Stimulated activated CD8-positive, alpha-beta memory T cell treated with anti-CD3 and anti-CD28 coated beads, Interleukin-2, amount 100 ng/mL, for 1 hour (primary cell): ENCODE measurements at regions not wholly inside any gene's neighbourhood (a gene's known extent, or its start where the extent isn't known, plus 50 kb on each side); places are given as distances from the start of the nearest gene placed in this dataset.

Experiments
- DNase-seq, 2 donors: peaks; one replicate each; pipeline ENCODE4 v3.0.0-alpha.2; 2020; ENCODE audit warnings: low read depth in 2 of 2

- DNase-seq = no peak
Measured at GRCh38 chr1:199279872-199280645, 641.2 kb downstream of the PTPRC start.

- DNase-seq = no peak
Measured at GRCh38 chr1:199282751-199283305, 644.0 kb downstream of the PTPRC start.

GRCh38 chr1:199283794-199284193, 645.0 kb downstream of the PTPRC start:
- DNase-seq = no peak

GRCh38 chr1:199287206-199287605, 648.4 kb downstream of the PTPRC start:
- no peak for DNase-seq

- no peak for DNase-seq
Measured at GRCh38 chr1:199287647-199288046, 648.8 kb downstream of the PTPRC start.

- no peak for DNase-seq
Measured at GRCh38 chr1:199290186-199290585, 651.3 kb downstream of the PTPRC start.

GRCh38 chr1:199291022-199291740, 652.3 kb downstream of the PTPRC start:
- no peak for DNase-seq

GRCh38 chr1:199292896-199293295, 654.1 kb downstream of the PTPRC start:
- DNase-seq = no peak

GRCh38 chr1:199295107-199295506, 656.3 kb downstream of the PTPRC start:
- no peak for DNase-seq

- DNase-seq = no peak
Measured at GRCh38 chr1:199297174-199297573, 658.3 kb downstream of the PTPRC start.

GRCh38 chr1:199297887-199298286, 659.0 kb downstream of the PTPRC start:
- DNase-seq = no peak

- DNase-seq = no peak
Measured at GRCh38 chr1:199298825-199299224, 660.0 kb downstream of the PTPRC start.

- DNase-seq = no peak
Measured at GRCh38 chr1:199301472-199302217, 662.8 kb downstream of the PTPRC start.

- DNase-seq = no peak
Measured at GRCh38 chr1:199302554-199302953, 663.7 kb downstream of the PTPRC start.

- no peak for DNase-seq
Measured at GRCh38 chr1:199303035-199303434, 664.2 kb downstream of the PTPRC start.

GRCh38 chr1:199305053-199305452, 666.2 kb downstream of the PTPRC start:
- DNase-seq = no peak

GRCh38 chr1:199307496-199308264, 668.8 kb downstream of the PTPRC start:
- no peak for DNase-seq

- DNase-seq = no peak
Measured at GRCh38 chr1:199308349-199308846, 669.6 kb downstream of the PTPRC start.

- DNase-seq = no peak
Measured at GRCh38 chr1:199310708-199311107, 671.9 kb downstream of the PTPRC start.

- DNase-seq = no peak
Measured at GRCh38 chr1:199311478-199312262, 672.8 kb downstream of the PTPRC start.
